OCI-LY7 (cell line): ENCODE measurements at regions not wholly inside any gene's neighbourhood (a gene's known extent, or its start where the extent isn't known, plus 50 kb on each side); places are given as distances from the start of the nearest gene placed in this dataset.

Source experiments
- BruUV-seq: library from RNA; stranded (reverse); fragments of 400-500 nt; replicated peaks from 2 replicates; lab custom pipeline; 2021; lab: Mats Ljungman, UMichigan
- CTCF ChIA-PET: fragments of 300-600 bp; sonication (Branson Sonifier 250); formaldehyde crosslinking; loops from one replicate; lab custom pipeline; 2022; ENCODE audit warnings: antibody characterized with exemption; ENCODE audit not compliant: unreplicated experiment; lab: Charles Lee
- POLR2A ChIA-PET: fragments of 300-600 bp; sonication (Branson Sonifier 250); formaldehyde crosslinking; loops from one replicate; lab custom pipeline; 2022; ENCODE audit warnings: antibody characterized with exemption; lab: Charles Lee
- DNase-seq: peaks from one replicate; pipeline ENCODE4 v3.0.0-alpha.2; 2015; ENCODE audit warnings: low spot score
- H2AFZ ChIP-seq: fragments of 200-600 bp; sonication (generic), shearing (Covaris generic); 2 replicates; pipeline ENCODE4 v1.6.1; 2014; ENCODE audit warnings: mild to moderate bottlenecking, antibody characterized with exemption, low read length, moderate library complexity
- H3K27ac ChIP-seq: fragments of 200-600 bp; sonication (generic); 2 replicates; pipeline ENCODE4 v1.5.1; 2014; ENCODE audit warnings: mixed run types, low read depth, mild to moderate bottlenecking, moderate library complexity, low read length, inconsistent platforms; ENCODE audit not compliant: poor library complexity, severe bottlenecking
- H3K36me3 ChIP-seq: fragments of 200-600 bp; sonication (generic); 2 replicates; pipeline ENCODE4 v1.6.1; 2014; ENCODE audit warnings: mild to moderate bottlenecking, antibody characterized with exemption, low read length, moderate library complexity, mixed read lengths; ENCODE audit not compliant: insufficient read depth
- H3K4me1 ChIP-seq: fragments of 200-600 bp; sonication (generic); 2 replicates; pipeline ENCODE4 v1.5.1; 2014; ENCODE audit warnings: mild to moderate bottlenecking, low read length; ENCODE audit not compliant: insufficient read depth, poor library complexity, severe bottlenecking
- H3K4me2 ChIP-seq: fragments of 200-600 bp; sonication (generic); 2 replicates; pipeline ENCODE4 v1.6.1; 2014; ENCODE audit warnings: mild to moderate bottlenecking, low read length
- H3K4me3 ChIP-seq: fragments of 200-600 bp; sonication (generic); 2 replicates; pipeline ENCODE4 v1.5.1; 2014; ENCODE audit warnings: mild to moderate bottlenecking, low read depth, low read length; ENCODE audit not compliant: poor library complexity, severe bottlenecking
- H3K79me2 ChIP-seq: fragments of 200-600 bp; sonication (generic); 2 replicates; pipeline ENCODE4 v1.6.1; 2016; ENCODE audit warnings: low read depth, mild to moderate bottlenecking, low read length, moderate library complexity, mixed read lengths; ENCODE audit not compliant: insufficient read depth
- H3K9me2 ChIP-seq: fragments of 200-600 bp; sonication (generic); 2 replicates; pipeline ENCODE4 v1.6.1; 2016; ENCODE audit warnings: mild to moderate bottlenecking, low read length, mixed read lengths; ENCODE audit not compliant: insufficient read depth
- H3K9me3 ChIP-seq: fragments of 200-600 bp; sonication (generic); 2 replicates; pipeline ENCODE4 v1.6.1; 2014; ENCODE audit warnings: mild to moderate bottlenecking, mixed run types, low read length, mixed read lengths
- H4K20me1 ChIP-seq: fragments of 200-600 bp; sonication (generic); 2 replicates; pipeline ENCODE4 v1.6.1; 2014; ENCODE audit warnings: mild to moderate bottlenecking, antibody characterized with exemption, low read length, moderate library complexity, mixed read lengths; ENCODE audit not compliant: insufficient read depth
- CTCF ChIP-seq: fragments of 200-600 bp; sonication (generic); conservative IDR thresholded peaks from 2 replicates; pipeline ENCODE4 v1.5.1; 2014; ENCODE audit warnings: mild to moderate bottlenecking, antibody characterized with exemption, low read length, moderate library complexity, mixed read lengths
- EZH2phosphoT487 ChIP-seq: fragments of 200-600 bp; sonication (generic); IDR thresholded peaks from 2 replicates; pipeline ENCODE4 v1.6.1; 2018; ENCODE audit warnings: low read depth, borderline replicate concordance, mild to moderate bottlenecking, mixed run types, antibody characterized with exemption, low read length, moderate library complexity, mixed read lengths
- intact Hi-C: fragments of 100-400 bp; cut with micrococcal nuclease; formaldehyde crosslinking; loops from one replicate; pipeline ENCODE4 v1.10.0; 2022; ENCODE audit not compliant: unreplicated experiment

GRCh38 chr1:29706936-29707335, 470.6 kb downstream of the PTPRU start:
- H3K4me1 ChIP-seq, result peaks cover 16% of the 10 kb centered on the region
- H3K79me2 ChIP-seq, result no peaks in the 10 kb centered on the region
- H3K9me3 ChIP-seq, result no peaks in the 10 kb centered on the region
- no peak overlapping the region for H3K4me3 ChIP-seq
- ChIA-PET POLR2A (no interaction called here), CTCF (no interaction called here)
- TF ChIP-seq CTCF, result 0 out of 2 replicates have a peak, but pooled peaks have one; percentile 43
- no peak for TF ChIP-seq EZH2phosphoT487
- peak; percentile 13 for DNase-seq
- no peaks in the 10 kb centered on the region for H4K20me1 ChIP-seq
- H3K36me3 ChIP-seq, result no peaks in the 10 kb centered on the region
- intact Hi-C loops, result no loop called here
- H3K4me2 ChIP-seq, result no peak overlapping the region
- H3K27ac ChIP-seq, result no peak overlapping the region
- no peaks in the 10 kb centered on the region for H3K9me2 ChIP-seq
- BruUV-seq, result no TSS peak
- H2AFZ ChIP-seq, result no peak overlapping the region

GRCh38 chr1:29704430-29704829, 468.1 kb downstream of the PTPRU start:
- ChIA-PET CTCF (no interaction called here), POLR2A (no interaction called here)
- BruUV-seq, result no TSS peak
- Histone ChIP-seq H3K4me2 (no peak overlapping the region), H3K9me2 (no peaks in the 10 kb centered on the region), H4K20me1 (no peaks in the 10 kb centered on the region), H3K36me3 (no peaks in the 10 kb centered on the region), H3K27ac (no peak overlapping the region), H3K79me2 (no peaks in the 10 kb centered on the region), H3K9me3 (no peaks in the 10 kb centered on the region), H2AFZ (no peak overlapping the region), H3K4me3 (no peak overlapping the region), H3K4me1 (peaks cover 15% of the 10 kb centered on the region)
- intact Hi-C loops, result no loop called here
- DNase-seq, result no peak
- TF ChIP-seq CTCF, result no peak
- TF ChIP-seq EZH2phosphoT487, result no peak

GRCh38 chr1:29703596-29704370, 467.5 kb downstream of the PTPRU start:
- POLR2A ChIA-PET, result no interaction called here
- no peaks in the 10 kb centered on the region for H3K36me3 ChIP-seq
- CTCF ChIA-PET, result no interaction called here

More at GRCh38 chr1:29703596-29704370, 467.5 kb downstream of the PTPRU start:
- Histone ChIP-seq H4K20me1 (no peaks in the 10 kb centered on the region), H3K4me3 (no peak overlapping the region), H2AFZ (no peak overlapping the region), H3K9me2 (no peaks in the 10 kb centered on the region), H3K4me1 (peaks cover 8% of the 10 kb centered on the region), H3K27ac (no peak overlapping the region), H3K9me3 (no peaks in the 10 kb centered on the region), H3K79me2 (no peaks in the 10 kb centered on the region), H3K4me2 (no peak overlapping the region)
- no TSS peak for BruUV-seq
- DNase-seq, result peak; percentile 11
- TF ChIP-seq EZH2phosphoT487, result no peak
- TF ChIP-seq CTCF, result peak; percentile 74
- intact Hi-C loops, result no loop called here
